ENCODE measurements at regions not wholly inside any gene's neighbourhood (a gene's known extent, or its start where the extent isn't known, plus 50 kb on each side); places are given as distances from the start of the nearest gene placed in this dataset.
A peak's percentile ranks its signal among the peaks of the same experiment; 100 is the strongest.

DNA sequence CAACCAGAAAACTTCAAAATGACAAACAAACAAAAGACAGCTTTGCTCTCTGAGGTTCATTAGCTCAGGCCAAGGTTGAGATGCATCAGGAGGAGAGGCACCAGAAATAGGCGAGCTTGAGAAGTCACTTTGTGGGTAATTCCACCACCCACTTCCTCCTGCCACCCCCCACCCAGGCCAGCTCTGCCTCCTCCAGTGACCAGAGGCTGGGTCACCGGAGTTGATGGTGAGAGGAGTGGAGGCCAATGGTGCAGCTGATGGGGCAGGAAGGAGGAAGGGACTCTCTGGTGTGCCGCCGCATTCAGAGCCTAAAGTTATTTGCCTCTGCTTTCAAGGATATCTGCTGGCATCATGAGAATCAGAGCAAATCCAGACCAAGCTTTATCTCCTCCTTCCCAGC lies 73.8 kb upstream of the ASTN2 start:
- no peak overlapping the region for H3K4me2 ChIP-seq (ENCODE audit: low read depth, low read length, poor library complexity, severe bottlenecking)

DNA sequence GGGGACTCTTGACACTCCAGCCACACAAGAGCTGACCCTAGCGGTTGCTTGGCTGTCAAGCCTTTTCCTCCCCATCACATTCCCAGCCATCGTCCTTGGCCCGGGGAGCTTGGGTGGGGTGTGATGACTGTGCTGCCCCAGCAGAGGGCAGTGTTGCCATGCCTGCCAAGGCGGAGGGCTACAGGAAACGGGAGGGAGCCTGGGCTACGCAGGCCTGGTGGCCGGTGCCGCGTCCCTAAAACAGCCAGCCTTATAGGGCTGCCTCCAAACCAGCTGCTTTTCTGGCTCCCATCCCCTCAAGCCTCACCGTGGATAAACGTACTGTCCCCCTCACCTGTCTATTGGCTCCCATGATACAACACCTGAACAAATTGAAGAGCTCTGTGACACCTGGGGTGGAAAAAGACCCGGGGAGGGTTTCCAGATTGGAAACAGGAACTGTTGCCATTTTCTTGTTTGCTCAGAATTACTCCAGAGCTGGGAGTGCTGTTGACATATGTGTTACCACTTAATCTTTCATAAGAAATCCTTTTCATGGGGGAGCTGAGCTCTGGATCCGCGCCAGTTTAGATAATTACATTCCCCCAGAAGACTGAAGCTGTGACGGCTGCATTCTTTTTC lies 72.8 kb upstream of the ASTN2 start:
- no peaks in the 10 kb centered on the region for H3K4me1 ChIP-seq (ENCODE audit: low read length)
- no peaks in the 10 kb centered on the region for H4K20me1 ChIP-seq (ENCODE audit: insufficient read depth, low read depth, low read length)
- H3K9ac ChIP-seq (ENCODE audit: low read length) = no peak overlapping the region
- H3K4me2 ChIP-seq (ENCODE audit: low read depth, low read length, poor library complexity, severe bottlenecking) = no peak overlapping the region
- H3K27ac ChIP-seq (ENCODE audit: low read length) = no peak overlapping the region
- H3K9me3 ChIP-seq (ENCODE audit: low read length) = no peaks in the 10 kb centered on the region
- H2AFZ ChIP-seq (ENCODE audit: low read length) = no peak overlapping the region
- H3K4me3 ChIP-seq (ENCODE audit: low read length) = no peak overlapping the region
- H3K79me2 ChIP-seq (ENCODE audit: low read length) = no peaks in the 10 kb centered on the region
- no peaks in the 10 kb centered on the region for H3K36me3 ChIP-seq (ENCODE audit: insufficient read depth, low read length)
- DNase-seq = peak; percentile 87
- H3K9me2 ChIP-seq (replicated peaks; ENCODE audit: insufficient read depth, low read length) = no peaks in the 10 kb centered on the region
- H3K27me3 ChIP-seq (ENCODE audit: low read length) = no peaks in the 10 kb centered on the region

More for the DNA sequence above, 73.8 kb upstream of the ASTN2 start:
- no peak for DNase-seq
- no peak overlapping the region for H3K27ac ChIP-seq (ENCODE audit: low read length)
- H3K9ac ChIP-seq (ENCODE audit: low read length) = no peak overlapping the region
- H3K9me3 ChIP-seq (ENCODE audit: low read length) = no peaks in the 10 kb centered on the region
- H3K9me2 ChIP-seq (replicated peaks; ENCODE audit: insufficient read depth, low read length) = no peaks in the 10 kb centered on the region
- no peaks in the 10 kb centered on the region for H4K20me1 ChIP-seq (ENCODE audit: insufficient read depth, low read depth, low read length)
- H3K4me1 ChIP-seq (ENCODE audit: low read length) = no peaks in the 10 kb centered on the region
- no peaks in the 10 kb centered on the region for H3K36me3 ChIP-seq (ENCODE audit: insufficient read depth, low read length)
- H3K4me3 ChIP-seq (ENCODE audit: low read length) = no peak overlapping the region
- no peaks in the 10 kb centered on the region for H3K79me2 ChIP-seq (ENCODE audit: low read length)
- H2AFZ ChIP-seq (ENCODE audit: low read length) = no peak overlapping the region
- no peaks in the 10 kb centered on the region for H3K27me3 ChIP-seq (ENCODE audit: low read length)

GRCh38 chr9:117486426-117486825 lies 71.6 kb upstream of the ASTN2 start:
- H3K27me3 ChIP-seq (ENCODE audit: low read length) = no peaks in the 10 kb centered on the region
- H3K4me3 ChIP-seq (ENCODE audit: low read length) = no peak overlapping the region
- no peak overlapping the region for H3K4me2 ChIP-seq (ENCODE audit: low read depth, low read length, poor library complexity, severe bottlenecking)
- H3K79me2 ChIP-seq (ENCODE audit: low read length) = no peaks in the 10 kb centered on the region
- no peaks in the 10 kb centered on the region for H3K9me3 ChIP-seq (ENCODE audit: low read length)
- DNase-seq = no peak
- H3K4me1 ChIP-seq (ENCODE audit: low read length) = no peaks in the 10 kb centered on the region
- no peaks in the 10 kb centered on the region for H3K9me2 ChIP-seq (replicated peaks; ENCODE audit: insufficient read depth, low read length)
- H3K36me3 ChIP-seq (ENCODE audit: insufficient read depth, low read length) = no peaks in the 10 kb centered on the region
- no peak overlapping the region for H2AFZ ChIP-seq (ENCODE audit: low read length)
- H3K9ac ChIP-seq (ENCODE audit: low read length) = no peak overlapping the region
- no peaks in the 10 kb centered on the region for H4K20me1 ChIP-seq (ENCODE audit: insufficient read depth, low read depth, low read length)
- H3K27ac ChIP-seq (ENCODE audit: low read length) = no peak overlapping the region

DNA sequence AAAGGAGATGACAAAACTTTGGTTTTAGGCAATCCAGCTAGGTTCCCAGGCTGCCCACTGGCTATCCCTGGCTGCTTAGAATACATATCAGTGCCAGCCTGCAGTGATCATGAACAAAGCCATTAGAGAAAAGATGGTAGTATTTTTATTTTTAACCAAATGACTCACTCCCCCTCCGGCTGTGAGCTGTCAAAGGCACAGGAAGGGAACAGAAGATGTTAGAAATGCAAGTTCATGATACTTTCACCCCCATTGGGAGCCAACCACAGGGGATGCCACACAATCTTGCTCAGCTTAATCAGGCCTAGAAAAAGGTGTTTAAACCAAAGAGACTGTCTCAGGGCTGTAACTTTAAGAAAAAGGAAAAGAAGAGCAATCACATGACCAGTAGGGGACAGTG lies 70.3 kb upstream of the ASTN2 start:
- no peak overlapping the region for H3K4me2 ChIP-seq (ENCODE audit: low read depth, low read length, poor library complexity, severe bottlenecking)
- DNase-seq = no peak
- no peak overlapping the region for H2AFZ ChIP-seq (ENCODE audit: low read length)
- no peaks in the 10 kb centered on the region for H3K9me3 ChIP-seq (ENCODE audit: low read length)
- no peak overlapping the region for H3K27ac ChIP-seq (ENCODE audit: low read length)
- H3K9ac ChIP-seq (ENCODE audit: low read length) = no peak overlapping the region
- H4K20me1 ChIP-seq (ENCODE audit: insufficient read depth, low read depth, low read length) = no peaks in the 10 kb centered on the region
- no peaks in the 10 kb centered on the region for H3K79me2 ChIP-seq (ENCODE audit: low read length)
- no peaks in the 10 kb centered on the region for H3K9me2 ChIP-seq (replicated peaks; ENCODE audit: insufficient read depth, low read length)
- H3K36me3 ChIP-seq (ENCODE audit: insufficient read depth, low read length) = no peaks in the 10 kb centered on the region
- H3K4me1 ChIP-seq (ENCODE audit: low read length) = no peaks in the 10 kb centered on the region
- H3K27me3 ChIP-seq (ENCODE audit: low read length) = no peaks in the 10 kb centered on the region
- no peak overlapping the region for H3K4me3 ChIP-seq (ENCODE audit: low read length)

DNA sequence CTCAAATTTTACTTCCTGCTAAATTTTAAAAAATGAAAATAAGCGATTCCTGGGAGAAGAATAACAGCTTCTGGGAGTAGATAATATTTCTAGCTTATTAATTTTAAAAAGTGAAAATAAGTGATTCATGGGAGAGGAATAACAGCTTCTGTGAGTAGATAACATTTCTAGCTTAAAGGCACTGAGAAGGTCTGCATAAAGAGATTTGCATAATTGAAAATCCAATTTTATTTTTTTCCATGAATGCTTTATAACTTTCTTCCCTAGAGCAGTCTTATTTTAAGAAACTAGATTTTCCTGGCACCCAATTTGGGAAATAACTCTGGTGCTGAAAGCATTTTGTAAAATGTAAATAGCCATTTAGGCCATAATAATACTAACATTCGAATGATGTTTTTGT lies 65.9 kb upstream of the ASTN2 start:
- Histone ChIP-seq H4K20me1 (ENCODE audit: insufficient read depth, low read depth, low read length) (no peaks in the 10 kb centered on the region), H3K4me3 (ENCODE audit: low read length) (no peak overlapping the region), H3K79me2 (ENCODE audit: low read length) (no peaks in the 10 kb centered on the region), H3K4me2 (ENCODE audit: low read depth, low read length, poor library complexity, severe bottlenecking) (no peak overlapping the region), H3K9me3 (ENCODE audit: low read length) (no peaks in the 10 kb centered on the region), H3K9me2 (replicated peaks; ENCODE audit: insufficient read depth, low read length) (no peaks in the 10 kb centered on the region), H3K4me1 (ENCODE audit: low read length) (peaks cover 7% of the 10 kb centered on the region), H3K27ac (ENCODE audit: low read length) (no peak overlapping the region), H3K36me3 (ENCODE audit: insufficient read depth, low read length) (no peaks in the 10 kb centered on the region), H3K27me3 (ENCODE audit: low read length) (no peaks in the 10 kb centered on the region), H3K9ac (ENCODE audit: low read length) (no peak overlapping the region), H2AFZ (ENCODE audit: low read length) (no peak overlapping the region)
- no peak for DNase-seq

DNA sequence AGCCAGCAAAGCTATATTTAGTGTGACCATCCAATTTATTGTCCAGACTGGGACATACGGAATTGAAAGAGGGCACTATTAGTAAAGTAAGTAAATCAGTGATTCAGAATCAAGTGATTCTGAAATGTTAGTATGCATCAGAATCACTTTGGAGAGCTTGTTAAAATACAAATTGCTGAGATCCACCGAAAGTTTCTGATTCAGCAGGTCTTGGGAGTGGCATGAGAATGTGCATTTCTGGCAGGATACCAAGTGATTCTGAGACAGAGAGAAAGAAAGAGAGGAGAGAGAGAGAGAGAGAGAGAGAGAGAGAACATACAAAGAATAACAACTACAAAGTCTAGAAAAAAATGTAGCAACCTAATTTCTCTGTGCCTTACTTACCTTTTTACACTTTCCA lies 65.4 kb upstream of the ASTN2 start:
- Histone ChIP-seq H3K4me1 (ENCODE audit: low read length) (peaks cover 7% of the 10 kb centered on the region), H3K79me2 (ENCODE audit: low read length) (no peaks in the 10 kb centered on the region), H3K4me3 (ENCODE audit: low read length) (no peak overlapping the region), H3K4me2 (ENCODE audit: low read depth, low read length, poor library complexity, severe bottlenecking) (no peak overlapping the region), H4K20me1 (ENCODE audit: insufficient read depth, low read depth, low read length) (no peaks in the 10 kb centered on the region), H3K27ac (ENCODE audit: low read length) (no peak overlapping the region), H2AFZ (ENCODE audit: low read length) (no peak overlapping the region), H3K9me3 (ENCODE audit: low read length) (no peaks in the 10 kb centered on the region), H3K9me2 (replicated peaks; ENCODE audit: insufficient read depth, low read length) (no peaks in the 10 kb centered on the region), H3K36me3 (ENCODE audit: insufficient read depth, low read length) (no peaks in the 10 kb centered on the region), H3K9ac (ENCODE audit: low read length) (no peak overlapping the region), H3K27me3 (ENCODE audit: low read length) (no peaks in the 10 kb centered on the region)
- no peak for DNase-seq

- Histone ChIP-seq H4K20me1 (ENCODE audit: insufficient read depth, low read depth, low read length) (no peaks in the 10 kb centered on the region), H3K4me2 (ENCODE audit: low read depth, low read length, poor library complexity, severe bottlenecking) (no peak overlapping the region), H3K27ac (ENCODE audit: low read length) (no peak overlapping the region), H3K9me3 (ENCODE audit: low read length) (no peaks in the 10 kb centered on the region), H2AFZ (ENCODE audit: low read length) (no peak overlapping the region), H3K79me2 (ENCODE audit: low read length) (no peaks in the 10 kb centered on the region), H3K9me2 (replicated peaks; ENCODE audit: insufficient read depth, low read length) (no peaks in the 10 kb centered on the region), H3K4me3 (ENCODE audit: low read length) (no peak overlapping the region), H3K36me3 (ENCODE audit: insufficient read depth, low read length) (no peaks in the 10 kb centered on the region), H3K4me1 (ENCODE audit: low read length) (peaks cover 9% of the 10 kb centered on the region), H3K27me3 (ENCODE audit: low read length) (no peaks in the 10 kb centered on the region), H3K9ac (ENCODE audit: low read length) (no peak overlapping the region)
- no peak for DNase-seq
These were observed 58.4 kb upstream of the ASTN2 start for GRCh38 chr9:117473293-117473692.

- H4K20me1 ChIP-seq (ENCODE audit: insufficient read depth, low read depth, low read length) = no peaks in the 10 kb centered on the region
- H3K4me3 ChIP-seq (ENCODE audit: low read length) = no peak overlapping the region
- H3K79me2 ChIP-seq (ENCODE audit: low read length) = no peaks in the 10 kb centered on the region
- no peak overlapping the region for H2AFZ ChIP-seq (ENCODE audit: low read length)
- no peaks in the 10 kb centered on the region for H3K9me3 ChIP-seq (ENCODE audit: low read length)
- H3K4me2 ChIP-seq (ENCODE audit: low read depth, low read length, poor library complexity, severe bottlenecking) = no peak overlapping the region
- H3K27me3 ChIP-seq (ENCODE audit: low read length) = no peaks in the 10 kb centered on the region
- no peaks in the 10 kb centered on the region for H3K9me2 ChIP-seq (replicated peaks; ENCODE audit: insufficient read depth, low read length)
- no peaks in the 10 kb centered on the region for H3K36me3 ChIP-seq (ENCODE audit: insufficient read depth, low read length)
- no peak overlapping the region for H3K9ac ChIP-seq (ENCODE audit: low read length)
- H3K4me1 ChIP-seq (ENCODE audit: low read length) = 0 out of 2 replicates have a peak, but pooled peaks cover 2% of the 10 kb centered on the region
- DNase-seq = no peak
- no peak overlapping the region for H3K27ac ChIP-seq (ENCODE audit: low read length)
These were observed 56.0 kb upstream of the ASTN2 start for GRCh38 chr9:117470902-117471301.

GRCh38 chr9:117470455-117470854 lies 55.6 kb upstream of the ASTN2 start:
- Histone ChIP-seq H4K20me1 (ENCODE audit: insufficient read depth, low read depth, low read length) (no peaks in the 10 kb centered on the region), H3K9me3 (ENCODE audit: low read length) (no peaks in the 10 kb centered on the region)
- DNase-seq = no peak

More at GRCh38 chr9:117470455-117470854, 55.6 kb upstream of the ASTN2 start:
- H3K4me1 ChIP-seq (ENCODE audit: low read length) = 0 out of 2 replicates have a peak, but pooled peaks cover 2% of the 10 kb centered on the region
- H3K4me3 ChIP-seq (ENCODE audit: low read length) = no peak overlapping the region
- H3K27me3 ChIP-seq (ENCODE audit: low read length) = no peaks in the 10 kb centered on the region
- H3K4me2 ChIP-seq (ENCODE audit: low read depth, low read length, poor library complexity, severe bottlenecking) = no peak overlapping the region
- no peak overlapping the region for H2AFZ ChIP-seq (ENCODE audit: low read length)
- H3K27ac ChIP-seq (ENCODE audit: low read length) = no peak overlapping the region
- H3K36me3 ChIP-seq (ENCODE audit: insufficient read depth, low read length) = no peaks in the 10 kb centered on the region
- no peaks in the 10 kb centered on the region for H3K9me2 ChIP-seq (replicated peaks; ENCODE audit: insufficient read depth, low read length)
- H3K9ac ChIP-seq (ENCODE audit: low read length) = no peak overlapping the region
- no peaks in the 10 kb centered on the region for H3K79me2 ChIP-seq (ENCODE audit: low read length)

All from Karpas-422 (cell line).